ENCODE measurements at regions not wholly inside any gene's neighbourhood (a gene's known extent, or its start where the extent isn't known, plus 50 kb on each side); places are given as distances from the start of the nearest gene placed in this dataset.

DNA sequence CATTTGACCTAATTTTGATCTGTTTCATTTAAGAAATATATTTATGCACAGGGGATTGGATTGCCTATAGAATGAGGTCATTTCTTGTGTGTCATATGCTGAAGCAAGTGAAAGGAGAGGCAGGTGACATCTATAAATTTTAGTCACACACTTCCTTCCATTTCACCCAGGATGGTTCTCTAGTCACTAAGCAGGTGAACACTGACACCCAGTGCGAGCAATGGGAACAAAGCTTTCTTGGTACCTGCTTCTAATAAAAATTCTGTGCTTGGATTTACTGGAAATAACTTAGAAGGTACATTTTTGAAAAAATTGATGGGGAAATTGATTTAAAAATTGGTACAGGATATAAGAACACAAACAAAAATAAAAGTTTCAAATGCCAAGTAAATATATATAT is 66.9 kb upstream of the MC3R start:
- TF ChIP-seq, protein P1, sequence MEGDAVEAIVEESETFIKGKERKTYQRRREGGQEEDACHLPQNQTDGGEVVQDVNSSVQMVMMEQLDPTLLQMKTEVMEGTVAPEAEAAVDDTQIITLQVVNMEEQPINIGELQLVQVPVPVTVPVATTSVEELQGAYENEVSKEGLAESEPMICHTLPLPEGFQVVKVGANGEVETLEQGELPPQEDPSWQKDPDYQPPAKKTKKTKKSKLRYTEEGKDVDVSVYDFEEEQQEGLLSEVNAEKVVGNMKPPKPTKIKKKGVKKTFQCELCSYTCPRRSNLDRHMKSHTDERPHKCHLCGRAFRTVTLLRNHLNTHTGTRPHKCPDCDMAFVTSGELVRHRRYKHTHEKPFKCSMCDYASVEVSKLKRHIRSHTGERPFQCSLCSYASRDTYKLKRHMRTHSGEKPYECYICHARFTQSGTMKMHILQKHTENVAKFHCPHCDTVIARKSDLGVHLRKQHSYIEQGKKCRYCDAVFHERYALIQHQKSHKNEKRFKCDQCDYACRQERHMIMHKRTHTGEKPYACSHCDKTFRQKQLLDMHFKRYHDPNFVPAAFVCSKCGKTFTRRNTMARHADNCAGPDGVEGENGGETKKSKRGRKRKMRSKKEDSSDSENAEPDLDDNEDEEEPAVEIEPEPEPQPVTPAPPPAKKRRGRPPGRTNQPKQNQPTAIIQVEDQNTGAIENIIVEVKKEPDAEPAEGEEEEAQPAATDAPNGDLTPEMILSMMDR (IDR thresholded peaks at IDR 0.05 in 8 of 11, conservative IDR thresholded peaks at IDR 0.05 in 3 of 11), result no peak
- no peak for TF ChIP-seq POLR2AphosphoS5 (IDR thresholded peaks at IDR 0.05)
- TF ChIP-seq POLR2A (IDR thresholded peaks at IDR 0.05), result no peak

Measured in spleen (tissue), 7 donors.